Testis (tissue), 2 donors: ENCODE measurements at regions not wholly inside any gene's neighbourhood (a gene's known extent, or its start where the extent isn't known, plus 50 kb on each side); places are given as distances from the start of the nearest gene placed in this dataset.

Experiments
- DNase-seq: peaks from one replicate; pipeline ENCODE4 v3.0.0-alpha.2; 2019
- H3K27ac ChIP-seq, 2 donors: fragments of 200-600 bp; sonication (generic); one replicate each; pipeline ENCODE4 v1.5.1; 2019
- H3K27me3 ChIP-seq: fragments of 200-600 bp; sonication (generic); one replicate; pipeline ENCODE4 v1.5.1; 2019
- H3K36me3 ChIP-seq: fragments of 200-600 bp; sonication (generic); one replicate; pipeline ENCODE4 v1.5.1; 2017; ENCODE audit warnings: low read depth; ENCODE audit errors: missing control alignments
- H3K4me1 ChIP-seq: fragments of 200-600 bp; sonication (generic); one replicate; pipeline ENCODE4 v1.5.1; 2019
- H3K4me3 ChIP-seq, 2 donors: fragments of 200-600 bp; sonication (generic); one replicate each; pipeline ENCODE4 v1.5.1; 2017 to 2019
- H3K9me3 ChIP-seq: fragments of 200-600 bp; sonication (generic); one replicate; pipeline ENCODE4 v1.5.1; 2017
- POLR2A ChIP-seq: fragments of 450-650 bp; IDR thresholded peaks from one replicate; pipeline ENCODE4 v1.6.1; 2017; ENCODE audit warnings: antibody characterized with exemption, mild to moderate bottlenecking, moderate library complexity
- WGBS, 2 donors: methylation state at CpG; one replicate each; pipeline ENCODE4 v1.1.5; 2018; 5-methylcytosine and 5-hydroxymethylcytosine counted together
- intact Hi-C: fragments of 100-400 bp; cut with DNase I; formaldehyde crosslinking; loops from one replicate; pipeline ENCODE4 v1.15.1; 2023; ENCODE audit warnings: low total_unique reads
- TF ChIP-seq, protein P1 (sequence below), 3 experiments: fragments of 450-650 bp in 2 of 3; fragments of 200-600 bp in 1 of 3; sonication (generic) in 1 of 3; IDR thresholded peaks; one replicate each; pipeline ENCODE4 v1.5.1; 2016 to 2019; ENCODE audit warnings: antibody characterized with exemption in 3 of 3, mild to moderate bottlenecking in 2 of 3, moderate library complexity in 1 of 3

DNA sequence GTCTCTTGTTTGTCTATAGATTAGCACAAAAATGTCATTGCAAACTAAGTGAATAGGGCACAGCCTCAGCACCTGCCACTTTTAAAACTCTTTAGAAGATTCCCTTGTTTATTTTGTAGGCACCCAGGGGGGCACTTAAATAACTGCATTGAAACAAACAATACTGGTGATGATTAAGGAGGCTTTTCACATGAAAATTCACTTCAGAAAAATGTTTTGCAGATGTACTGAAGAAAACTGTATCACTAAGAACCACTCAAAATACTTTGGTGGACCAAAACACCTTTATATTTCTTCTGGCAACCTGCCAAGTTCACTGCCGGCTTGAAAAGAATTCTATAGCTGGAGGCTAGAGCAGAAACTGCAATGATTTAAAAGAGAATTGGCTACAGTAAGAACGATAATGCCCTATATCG lies 281.5 kb downstream of the TOX3 start:
- no peak for TF ChIP-seq POLR2A
- TF ChIP-seq, protein P1, sequence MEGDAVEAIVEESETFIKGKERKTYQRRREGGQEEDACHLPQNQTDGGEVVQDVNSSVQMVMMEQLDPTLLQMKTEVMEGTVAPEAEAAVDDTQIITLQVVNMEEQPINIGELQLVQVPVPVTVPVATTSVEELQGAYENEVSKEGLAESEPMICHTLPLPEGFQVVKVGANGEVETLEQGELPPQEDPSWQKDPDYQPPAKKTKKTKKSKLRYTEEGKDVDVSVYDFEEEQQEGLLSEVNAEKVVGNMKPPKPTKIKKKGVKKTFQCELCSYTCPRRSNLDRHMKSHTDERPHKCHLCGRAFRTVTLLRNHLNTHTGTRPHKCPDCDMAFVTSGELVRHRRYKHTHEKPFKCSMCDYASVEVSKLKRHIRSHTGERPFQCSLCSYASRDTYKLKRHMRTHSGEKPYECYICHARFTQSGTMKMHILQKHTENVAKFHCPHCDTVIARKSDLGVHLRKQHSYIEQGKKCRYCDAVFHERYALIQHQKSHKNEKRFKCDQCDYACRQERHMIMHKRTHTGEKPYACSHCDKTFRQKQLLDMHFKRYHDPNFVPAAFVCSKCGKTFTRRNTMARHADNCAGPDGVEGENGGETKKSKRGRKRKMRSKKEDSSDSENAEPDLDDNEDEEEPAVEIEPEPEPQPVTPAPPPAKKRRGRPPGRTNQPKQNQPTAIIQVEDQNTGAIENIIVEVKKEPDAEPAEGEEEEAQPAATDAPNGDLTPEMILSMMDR (IDR thresholded peaks at IDR 0.05): no peak
- Histone ChIP-seq H3K27ac (no peak overlapping the region), H3K27me3 (no peaks in the 10 kb centered on the region), H3K4me1 (no peaks in the 10 kb centered on the region), H3K4me3 (no peak overlapping the region), H3K9me3 (no peaks in the 10 kb centered on the region), H3K36me3 (no peaks in the 10 kb centered on the region)
- WGBS, 2 donors: 24 to 36% methylated on average over 3 of the region's 3 CpGs
- intact Hi-C loops: no loop called here
- no peak for DNase-seq

DNA sequence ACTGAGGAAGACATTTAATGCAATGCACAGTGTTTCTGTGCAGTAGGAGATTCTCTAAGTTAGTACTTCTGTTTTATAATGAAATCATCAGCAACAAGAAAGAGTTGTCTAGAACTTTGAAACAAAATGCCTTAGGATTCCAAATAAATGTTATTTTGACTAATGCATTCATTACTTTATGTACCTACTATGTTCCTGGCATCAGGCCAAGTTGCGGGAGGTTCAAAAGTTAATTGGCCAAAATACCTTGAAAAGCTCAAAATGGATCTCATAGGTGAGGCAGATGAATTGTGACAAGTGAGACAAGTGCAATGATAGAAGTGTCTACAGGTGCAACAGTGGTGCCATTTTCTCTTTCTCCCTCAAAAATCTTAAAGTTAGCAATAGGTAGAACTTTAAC lies 289.4 kb downstream of the TOX3 start:
- no peak for DNase-seq
- no peaks in the 10 kb centered on the region for H3K27me3 ChIP-seq
- 67 to 80% methylated on average over 1 of the region's 1 CpG for WGBS, 2 donors
- intact Hi-C loops: no loop called here
- TF ChIP-seq, protein P1 (IDR thresholded peaks at IDR 0.05): no peak
- no peak for TF ChIP-seq POLR2A
- H3K27ac ChIP-seq: no peak overlapping the region
- no peaks in the 10 kb centered on the region for H3K36me3 ChIP-seq
- H3K9me3 ChIP-seq: no peaks in the 10 kb centered on the region
- no peak overlapping the region for H3K4me3 ChIP-seq
- no peaks in the 10 kb centered on the region for H3K4me1 ChIP-seq

DNA sequence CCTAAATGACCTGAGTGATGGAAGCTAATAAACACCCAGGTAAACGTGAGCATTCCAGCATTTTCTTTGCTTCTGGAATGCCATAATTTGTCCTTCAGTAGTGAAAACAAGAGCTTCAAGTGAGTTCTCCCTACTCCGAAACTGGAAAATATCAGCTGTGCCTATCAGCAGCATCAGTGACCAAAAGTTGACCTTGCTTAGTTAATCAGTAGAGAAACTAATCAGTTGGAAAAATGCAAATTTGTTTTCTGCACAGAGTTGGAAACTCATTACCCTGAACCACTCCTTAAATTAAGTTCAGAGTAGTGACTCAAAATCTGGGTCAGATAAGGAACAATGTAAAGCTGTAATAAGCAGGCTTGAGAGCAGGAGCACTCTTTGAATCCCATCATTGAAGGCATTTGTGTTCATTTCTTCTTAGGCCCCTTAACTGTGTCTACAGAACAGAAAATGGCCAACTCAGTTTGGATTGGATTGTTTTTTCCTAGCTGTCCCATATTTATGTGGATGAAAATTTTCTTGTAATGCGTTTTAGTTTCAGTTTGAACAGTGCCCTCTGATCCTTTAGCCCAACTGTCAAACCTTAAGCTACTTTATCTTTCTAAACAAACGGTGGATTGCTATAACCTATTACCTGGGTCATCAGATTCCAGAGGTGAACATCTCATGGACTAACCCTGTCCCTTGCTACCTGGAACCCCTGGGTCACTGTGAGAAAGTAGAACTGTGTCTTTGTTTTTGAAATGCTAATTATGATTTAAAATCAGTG lies 290.4 kb downstream of the TOX3 start:
- DNase-seq: no peak
- Histone ChIP-seq H3K9me3 (no peaks in the 10 kb centered on the region), H3K27me3 (no peaks in the 10 kb centered on the region), H3K4me3 (no peak overlapping the region), H3K27ac (no peak overlapping the region), H3K4me1 (no peaks in the 10 kb centered on the region), H3K36me3 (no peaks in the 10 kb centered on the region)
- intact Hi-C loops: no loop called here
- TF ChIP-seq, protein P1 (IDR thresholded peaks at IDR 0.05): no peak
- no peak for TF ChIP-seq POLR2A
- 72 to 73% methylated on average over 4 of the region's 4 CpGs for WGBS, 2 donors

DNA sequence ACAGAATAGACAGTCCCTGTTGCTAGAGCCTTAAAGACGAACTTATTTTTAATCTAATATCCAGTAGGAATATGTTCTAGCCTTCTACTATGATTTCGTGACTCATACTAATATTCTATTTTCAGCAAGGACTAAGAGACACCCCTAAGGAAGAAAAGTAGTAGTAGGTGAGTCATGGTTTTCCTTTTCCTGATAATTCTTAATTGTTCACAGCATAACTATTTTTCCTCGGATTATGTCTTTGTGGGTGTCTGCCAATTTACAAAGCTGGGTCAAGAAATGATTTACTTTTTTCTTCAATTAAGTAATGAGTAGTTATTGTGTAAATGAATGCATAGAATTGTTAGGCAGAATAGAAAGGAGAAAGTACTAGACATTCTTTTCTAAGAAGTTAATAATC lies 292.2 kb downstream of the TOX3 start:
- intact Hi-C loops: no loop called here
- Histone ChIP-seq H3K9me3 (no peaks in the 10 kb centered on the region), H3K4me1 (no peaks in the 10 kb centered on the region), H3K36me3 (no peaks in the 10 kb centered on the region), H3K27ac (no peak overlapping the region), H3K4me3 (no peak overlapping the region), H3K27me3 (no peaks in the 10 kb centered on the region)
- WGBS, 2 donors: 78 to 79% methylated on average over 3 of the region's 3 CpGs
- TF ChIP-seq, protein P1 (IDR thresholded peaks at IDR 0.05): no peak
- no peak for TF ChIP-seq POLR2A
- no peak for DNase-seq

DNA sequence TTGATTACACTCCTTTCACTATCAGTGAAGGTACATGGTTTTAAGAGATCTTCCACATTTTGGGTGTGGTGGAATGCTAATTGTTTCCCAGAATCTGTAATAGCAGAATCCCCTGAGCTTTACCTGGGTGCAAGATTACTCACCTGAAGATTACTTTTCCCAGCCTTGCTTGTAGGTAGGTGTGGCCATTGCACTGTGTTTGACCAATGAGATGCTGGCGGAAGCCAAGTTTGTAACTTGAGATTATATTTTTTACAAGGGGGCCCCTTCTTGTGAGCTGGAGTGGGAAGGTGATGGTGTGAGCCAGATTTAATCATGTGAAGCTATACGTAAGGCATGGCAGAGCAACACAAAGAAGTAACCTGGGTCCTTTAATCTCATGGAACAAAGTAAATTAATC lies 294.3 kb downstream of the TOX3 start:
- 98 to 100% methylated on average over 2 of the region's 2 CpGs for WGBS, 2 donors
- TF ChIP-seq POLR2A: no peak
- TF ChIP-seq, protein P1 (IDR thresholded peaks at IDR 0.05): no peak
- intact Hi-C loops: no loop called here
- H3K27me3 ChIP-seq: no peaks in the 10 kb centered on the region
- H3K27ac ChIP-seq: no peak overlapping the region
- H3K9me3 ChIP-seq: no peaks in the 10 kb centered on the region
- H3K36me3 ChIP-seq: no peaks in the 10 kb centered on the region
- DNase-seq: no peak
- no peaks in the 10 kb centered on the region for H3K4me1 ChIP-seq
- no peak overlapping the region for H3K4me3 ChIP-seq
